Upper lobe of left lung (tissue), 4 donors: ENCODE measurements at regions not wholly inside any gene's neighbourhood (a gene's known extent, or its start where the extent isn't known, plus 50 kb on each side); places are given as distances from the start of the nearest gene placed in this dataset.
"Not testable (repeated sequence)": the region's sequence is repeated elsewhere in the genome, so short reads cannot be mapped to it uniquely, and the experiment has no call there.

Experiments used
- CTCF ChIP-seq, 6 experiments: fragments of 450-650 bp in 4 of 6; fragments of 200-600 bp in 2 of 6; sonication (generic) in 2 of 6; IDR thresholded peaks; one replicate each; pipeline ENCODE4 v1.5.1; 2016 to 2019; ENCODE audit warnings: antibody characterized with exemption in 6 of 6
- POLR2A ChIP-seq, 4 donors: fragments of 450-650 bp; IDR thresholded peaks; one replicate each; pipeline ENCODE4 v1.5.1; 2016 to 2017; ENCODE audit warnings: antibody characterized with exemption in 4 of 4, mild to moderate bottlenecking in 2 of 4
- POLR2AphosphoS5 ChIP-seq, 2 donors: sonication (generic); formaldehyde crosslinking; IDR thresholded peaks; one replicate each; pipeline ENCODE4 v1.5.1; 2017; ENCODE audit warnings: antibody characterized with exemption in 2 of 2

GRCh38 chr15:53116915-53117314, 326.8 kb upstream of the ONECUT1 start:
- TF ChIP-seq CTCF, POLR2AphosphoS5, POLR2A (IDR thresholded peaks at IDR 0.05): not testable (repeated sequence)
